Activated T-cell treated with anti-CD3 and anti-CD28 coated beads for 4 hours (primary cell): ENCODE measurements at regions not wholly inside any gene's neighbourhood (a gene's known extent, or its start where the extent isn't known, plus 50 kb on each side); places are given as distances from the start of the nearest gene placed in this dataset.

Experiments
- DNase-seq: peaks from one replicate; pipeline ENCODE4 v3.0.0-alpha.2; 2020

DNA sequence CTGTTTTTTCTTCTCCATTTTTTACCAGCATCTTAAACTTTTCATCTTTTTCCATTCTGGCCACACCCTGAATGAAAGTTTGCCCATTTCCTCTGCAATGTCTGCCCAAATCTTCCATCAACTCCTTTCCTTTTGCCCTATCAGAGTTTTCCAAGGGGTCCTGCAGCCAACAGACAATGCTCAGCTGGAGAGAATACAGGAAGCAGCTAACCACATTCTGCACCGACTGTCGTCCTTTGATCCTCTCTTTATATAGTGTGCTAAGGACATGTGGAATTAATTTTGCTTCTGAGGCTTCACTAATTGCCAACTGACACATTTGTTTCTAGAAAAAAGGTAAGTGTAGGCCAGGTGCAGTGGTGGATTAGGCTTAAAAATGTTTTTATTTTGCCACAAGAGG lies 50.5 kb upstream of the DLX2 start:
- DNase-seq = no peak

DNA sequence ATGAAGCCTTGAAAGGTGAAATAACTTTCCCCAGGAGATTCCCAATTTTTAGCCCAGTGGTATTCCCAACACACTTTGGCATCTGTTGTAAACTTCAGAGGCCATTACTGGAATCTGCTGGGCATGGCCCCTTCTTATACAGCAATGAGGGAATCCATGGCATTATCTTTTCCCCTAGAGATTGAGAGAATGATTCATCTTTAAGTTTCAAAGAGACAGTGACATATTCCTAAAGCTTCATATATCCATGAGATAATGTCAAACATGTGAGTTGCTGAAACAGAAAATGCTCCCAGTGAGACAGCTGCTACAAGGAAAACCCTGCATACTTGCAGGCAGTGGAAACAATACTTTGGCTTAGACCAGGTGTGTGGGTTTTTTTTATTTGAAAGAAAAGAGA lies 51.1 kb upstream of the DLX2 start:
- DNase-seq = no peak

DNA sequence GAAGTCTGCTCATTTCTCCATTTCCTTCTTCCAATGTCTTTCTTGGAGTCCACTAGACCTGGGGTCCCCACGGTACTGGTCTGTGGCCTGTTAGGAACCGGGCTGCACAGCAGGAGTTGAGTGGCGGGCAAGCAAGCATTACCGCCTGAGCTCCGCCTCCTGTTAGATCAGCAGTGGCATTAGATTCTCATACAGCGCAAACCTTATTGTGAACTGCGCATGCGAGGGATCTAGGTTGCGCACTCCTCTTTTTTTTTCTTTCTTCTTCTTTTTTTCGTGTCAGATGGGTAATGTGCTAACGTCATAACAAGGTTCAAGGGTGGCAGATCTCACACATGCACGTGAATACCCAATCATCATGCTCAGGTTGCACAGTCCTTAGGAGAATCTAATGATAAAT lies 53.1 kb upstream of the DLX2 start:
- no peak for DNase-seq

DNA sequence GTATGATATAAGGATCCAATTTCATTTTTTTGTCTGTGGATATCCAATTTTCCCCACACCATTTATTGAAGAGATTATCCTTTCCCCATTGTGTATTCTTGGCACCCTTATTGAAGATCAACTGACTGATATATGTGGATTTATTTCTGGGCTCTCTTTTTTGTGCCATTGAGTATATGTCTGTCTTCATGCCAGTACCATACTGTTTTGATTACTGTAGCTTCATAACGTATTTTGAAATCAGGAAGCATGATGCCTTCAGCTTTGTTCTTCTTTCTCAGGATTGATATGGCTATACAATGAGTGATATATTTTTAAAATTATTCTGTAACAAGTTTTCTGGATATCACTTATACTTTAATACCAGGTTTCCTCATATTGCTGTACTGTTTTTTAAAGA lies 58.1 kb upstream of the DLX2 start:
- DNase-seq = no peak

DNA sequence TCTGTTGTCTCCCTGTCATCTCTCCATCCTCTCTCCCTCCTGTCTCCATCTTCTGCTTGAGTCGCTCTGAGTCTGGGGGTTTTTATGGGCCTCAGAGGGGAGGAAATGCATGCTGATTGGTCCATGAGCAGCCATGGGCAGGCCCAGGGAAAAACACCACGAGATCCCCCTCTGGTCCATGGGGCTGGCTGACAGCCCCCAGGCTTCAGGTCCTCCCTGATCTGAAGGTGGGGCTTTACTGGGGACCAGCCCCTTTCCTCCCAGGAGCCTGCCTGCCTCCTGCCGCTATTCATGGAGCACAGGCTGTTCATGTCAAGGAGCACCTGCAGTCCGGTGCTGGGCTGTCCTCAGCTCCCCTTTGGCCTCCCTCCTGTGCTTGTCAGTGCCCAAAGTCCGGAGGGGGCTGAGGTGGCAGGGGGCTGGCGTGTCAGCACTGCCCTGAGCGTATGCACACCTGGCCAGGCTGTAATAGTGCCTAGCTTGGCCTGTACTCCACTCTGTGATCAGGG lies 59.6 kb upstream of the DLX2 start:
- DNase-seq = no peak

DNA sequence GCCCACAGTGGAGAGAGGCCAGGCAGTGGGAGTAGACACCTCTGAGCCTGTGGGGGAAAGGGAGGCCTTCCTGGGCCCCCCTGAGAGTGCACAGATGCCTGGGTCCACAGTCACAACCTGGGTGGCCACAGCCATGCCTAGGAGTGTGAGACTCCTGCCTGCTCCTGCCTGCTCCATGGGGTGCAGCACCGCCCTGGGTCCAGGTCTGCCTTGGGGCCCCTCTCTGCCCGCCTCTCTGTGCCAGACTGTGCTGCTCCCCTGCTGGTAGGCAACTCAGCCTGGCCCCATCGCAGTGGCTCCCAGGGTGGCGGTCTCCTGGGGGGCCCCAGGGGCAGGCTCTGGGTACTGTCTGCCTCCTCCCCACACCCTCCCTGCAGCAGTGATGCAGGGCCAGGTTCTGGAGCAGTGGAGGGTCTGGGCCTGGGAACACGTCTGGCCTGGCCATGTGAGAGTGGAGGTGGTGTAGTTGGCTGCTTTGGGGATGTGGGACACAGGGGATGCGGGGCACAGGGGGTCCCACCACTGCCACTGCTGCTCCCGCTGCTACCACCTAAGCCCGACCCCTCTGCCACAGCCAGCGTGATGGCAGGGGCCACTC lies 60.1 kb upstream of the DLX2 start:
- DNase-seq = no peak

DNA sequence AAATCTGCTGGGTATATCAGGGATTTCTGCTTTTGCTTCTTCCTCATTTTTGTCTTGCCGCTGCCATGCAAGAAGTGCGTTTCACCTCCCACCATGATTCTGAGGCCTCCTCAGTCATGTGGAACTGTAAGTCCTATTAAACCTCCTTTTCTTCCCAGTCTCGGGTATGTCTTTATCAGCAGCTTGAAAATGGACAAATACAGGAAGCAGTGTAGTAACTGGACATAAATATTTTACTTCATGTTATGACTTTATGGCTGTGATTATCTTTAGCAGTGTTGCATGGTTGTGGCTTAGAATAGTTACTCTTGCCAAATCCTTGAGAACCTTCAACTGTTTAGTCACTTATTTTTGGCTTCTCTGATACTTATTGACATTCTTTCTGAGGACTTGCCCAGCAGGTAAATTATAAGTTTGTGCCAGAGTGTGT lies 66.2 kb upstream of the DLX2 start:
- no peak for DNase-seq

DNA sequence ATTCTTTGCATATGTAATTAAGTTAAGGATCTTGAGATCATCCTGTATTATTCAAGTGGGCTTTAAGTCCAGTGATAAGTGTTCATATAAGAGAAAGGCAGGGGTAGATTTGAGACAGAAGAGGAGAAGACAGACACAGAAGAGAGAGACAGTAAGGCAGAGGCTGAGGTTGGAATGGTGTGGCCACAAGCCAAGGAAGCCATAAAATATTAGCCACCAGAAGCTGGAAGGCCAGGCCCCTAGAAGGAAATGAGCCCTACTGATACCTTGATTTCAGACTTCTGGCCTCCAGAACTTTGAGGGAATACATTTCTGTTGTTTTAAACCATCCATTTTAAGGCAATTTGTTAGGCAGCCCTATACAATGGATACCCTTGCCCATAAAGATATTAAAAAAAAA lies 66.9 kb upstream of the DLX2 start:
- DNase-seq = no peak

DNA sequence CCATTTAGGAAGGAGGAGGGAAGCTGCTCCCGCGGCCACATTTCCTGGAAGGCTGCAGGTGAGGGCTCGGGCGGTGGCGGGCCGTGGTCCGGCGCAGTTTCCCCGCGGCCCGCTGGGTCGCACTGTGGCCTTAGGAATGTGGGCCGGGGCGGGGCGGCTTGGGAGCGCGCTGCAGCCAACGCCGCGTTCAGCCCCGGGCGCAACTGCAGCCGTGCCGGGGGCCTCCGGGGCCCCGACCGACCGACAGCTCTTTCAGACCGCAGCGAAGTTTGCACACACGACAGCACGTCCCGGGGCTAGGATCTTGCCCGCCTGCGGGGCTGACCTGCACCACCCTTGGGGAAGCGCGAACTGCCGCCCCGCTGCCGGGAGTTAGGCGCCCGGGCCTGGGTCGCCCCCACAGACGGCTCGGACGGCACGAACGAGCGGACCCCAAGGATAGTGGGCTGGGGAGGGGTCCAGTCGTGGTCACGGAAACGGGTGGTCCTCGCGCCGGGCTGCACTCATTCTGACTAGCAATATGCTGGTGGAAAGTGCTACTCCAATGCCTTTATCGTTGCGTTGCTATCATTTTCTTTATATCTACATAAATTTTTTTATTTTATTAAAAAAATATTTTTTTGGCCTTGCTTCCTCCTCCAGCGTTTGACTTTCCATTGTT lies 69.9 kb upstream of the DLX2 start:
- peak; percentile 47 for DNase-seq

DNA sequence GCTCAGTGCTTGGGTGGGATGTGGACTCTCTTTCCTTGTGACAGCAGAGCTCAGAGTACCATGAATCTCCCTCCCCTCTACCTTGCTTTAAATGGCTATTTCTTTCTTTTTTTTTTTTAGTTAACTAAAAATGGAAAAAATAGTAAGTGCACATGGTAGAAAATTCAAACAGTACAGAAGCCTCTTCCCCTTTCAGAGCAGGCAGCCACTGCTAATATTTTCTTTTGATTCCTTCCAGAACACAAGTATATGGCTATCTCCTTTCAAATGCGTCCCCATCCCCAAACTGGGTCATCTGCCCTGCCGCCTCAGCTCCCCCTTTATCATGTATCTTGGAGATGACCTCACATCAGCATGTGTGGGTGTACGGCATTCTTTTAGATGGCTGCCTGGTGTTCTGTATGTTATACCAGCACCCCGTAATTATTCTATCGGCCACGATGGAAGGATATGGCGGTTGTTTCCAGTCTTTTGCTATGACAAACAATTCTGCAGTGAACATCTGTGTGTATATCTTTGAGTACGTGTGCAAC lies 70.5 kb upstream of the DLX2 start:
- no peak for DNase-seq

DNA sequence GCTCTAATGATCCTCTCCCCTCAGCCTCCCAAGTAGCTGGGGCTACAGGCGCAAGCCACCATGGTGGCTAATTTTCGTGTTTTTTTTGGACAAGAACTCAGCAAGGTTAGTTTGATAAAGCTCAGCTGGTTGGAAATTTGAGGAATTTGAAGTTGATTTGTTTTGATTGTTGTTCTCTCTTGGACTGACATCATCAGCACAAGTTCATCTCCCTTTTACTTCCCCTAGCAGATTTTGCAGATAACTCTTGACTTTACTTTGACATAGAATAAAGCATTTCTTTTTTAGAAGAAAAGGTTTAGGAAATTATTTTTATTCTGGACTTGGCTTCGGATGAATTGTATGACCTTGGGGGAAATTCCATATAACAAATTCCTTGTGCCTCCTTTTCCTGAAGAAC lies 74.9 kb upstream of the DLX2 start:
- DNase-seq = no peak

DNA sequence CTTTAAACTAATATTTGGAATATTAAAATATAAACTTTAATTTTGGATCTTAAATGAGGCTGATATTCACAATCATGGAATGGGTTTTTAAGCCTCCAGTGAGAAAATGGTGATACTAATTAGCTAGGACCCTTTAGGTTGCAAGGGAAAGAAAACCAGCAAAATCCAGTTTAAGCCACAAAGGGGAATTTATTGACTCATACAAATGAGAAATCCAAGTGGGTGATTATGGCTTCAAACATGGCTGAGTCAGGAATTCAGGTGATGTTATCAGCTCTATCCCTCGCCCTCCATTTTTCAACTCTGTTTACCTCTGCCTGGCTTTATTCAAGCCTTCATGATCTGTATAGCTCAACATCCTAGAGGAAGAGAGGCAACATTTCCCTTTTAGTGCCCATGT lies 75.3 kb upstream of the DLX2 start:
- no peak for DNase-seq

DNA sequence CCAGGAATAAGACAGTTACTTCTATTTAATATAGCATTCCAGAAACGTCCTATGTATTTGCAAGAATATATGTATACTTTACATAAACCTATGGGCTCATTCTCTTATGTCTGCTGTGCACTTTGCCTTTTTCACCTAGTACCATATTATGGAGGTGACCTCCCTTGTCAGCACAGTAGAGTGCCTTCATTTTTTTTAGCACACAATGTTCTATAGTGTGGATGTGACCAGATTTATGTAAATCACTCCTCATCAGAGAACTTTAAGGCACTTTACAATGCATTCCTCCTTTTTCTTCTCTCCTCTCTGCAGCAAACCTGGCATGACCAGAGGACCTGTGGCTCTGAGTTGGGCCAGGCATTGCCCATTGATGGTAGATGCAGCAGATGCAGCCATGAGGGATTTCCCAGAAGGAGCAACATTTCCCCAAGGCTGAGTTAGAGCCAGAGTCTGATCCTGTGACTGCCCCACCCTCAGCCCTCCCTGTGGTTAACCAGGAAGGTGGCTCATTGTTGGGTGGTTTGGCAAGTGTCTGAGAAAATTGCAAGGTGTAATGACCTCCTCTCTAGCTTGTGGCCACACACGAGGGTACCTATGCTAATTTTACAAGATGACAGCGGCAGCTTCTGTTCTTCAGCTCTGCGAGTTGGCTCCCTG lies 76.5 kb upstream of the DLX2 start:
- no peak for DNase-seq

DNA sequence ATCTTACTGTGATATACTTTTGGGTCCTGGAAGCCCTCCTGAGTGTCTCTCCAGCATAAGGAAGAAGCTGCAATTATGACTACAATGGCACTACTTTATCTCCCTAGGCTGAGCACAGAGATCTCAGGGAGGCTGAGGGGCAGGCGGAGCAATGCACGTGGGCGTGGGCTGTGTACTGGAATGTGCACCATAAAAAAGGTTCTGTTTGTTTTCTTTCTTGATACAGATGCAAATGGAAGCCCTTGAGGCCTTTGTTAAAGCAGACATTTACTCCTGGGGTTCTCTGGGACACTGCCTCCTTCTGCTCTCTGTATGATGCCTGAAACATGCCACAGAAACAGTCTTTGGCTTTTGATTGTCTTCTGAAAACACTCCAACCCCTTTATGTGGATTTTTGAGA lies 79.1 kb upstream of the DLX2 start:
- no peak for DNase-seq

DNA sequence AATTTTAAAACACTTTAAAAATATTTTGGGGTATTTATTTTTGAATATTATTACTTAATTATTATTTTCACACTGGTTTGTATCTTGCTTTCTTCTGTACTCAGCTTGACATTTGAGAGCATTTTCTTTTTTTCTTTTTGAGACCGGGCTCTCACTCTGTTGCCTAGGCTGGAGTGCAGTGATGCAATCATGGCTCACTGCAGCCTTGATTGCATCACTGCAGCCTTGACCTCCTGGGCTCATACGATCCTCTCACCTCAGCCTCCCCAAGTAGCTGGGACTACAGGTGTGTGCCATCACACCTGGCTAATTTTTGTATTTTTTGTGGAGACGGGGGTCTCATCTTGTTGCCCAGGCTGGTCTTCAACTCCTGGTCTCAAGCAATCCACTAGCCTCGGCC lies 79.9 kb upstream of the DLX2 start:
- DNase-seq = no peak

DNA sequence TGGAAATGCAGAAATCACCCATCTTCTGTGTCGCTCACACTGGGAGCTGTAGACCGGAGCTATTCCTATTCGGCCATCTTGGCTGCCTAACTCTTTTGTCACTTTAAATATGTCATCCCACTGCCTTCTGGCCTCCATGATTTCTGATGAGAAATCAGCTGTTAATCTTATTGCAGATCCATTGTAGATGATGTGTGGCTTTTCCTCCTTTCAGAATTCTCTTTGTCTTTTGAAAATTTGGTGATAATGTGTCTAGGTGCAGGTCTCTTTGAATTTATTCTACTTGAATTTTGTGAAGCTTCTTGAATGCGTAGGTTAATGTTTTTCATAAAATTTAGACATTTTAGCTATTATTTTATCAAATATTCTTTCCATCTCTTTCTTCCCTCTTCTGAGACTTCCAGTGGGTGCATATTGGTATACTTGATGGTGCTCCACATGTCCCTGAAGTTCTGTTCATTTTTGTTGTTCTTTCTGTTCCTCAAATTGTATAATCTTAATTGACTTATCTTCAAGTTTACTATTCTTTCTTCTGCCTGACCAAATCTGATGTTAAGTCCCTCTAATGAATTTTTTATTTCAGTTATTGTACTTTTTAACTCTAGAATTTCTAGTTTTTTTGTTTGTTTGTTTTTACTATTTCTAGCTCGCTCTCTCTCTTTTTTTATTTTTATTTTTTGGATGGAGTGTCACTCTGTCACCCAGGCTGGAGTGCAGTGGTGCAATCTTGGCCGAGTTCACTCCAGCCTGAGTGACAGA lies 90.8 kb upstream of the DLX2 start:
- DNase-seq = no peak

DNA sequence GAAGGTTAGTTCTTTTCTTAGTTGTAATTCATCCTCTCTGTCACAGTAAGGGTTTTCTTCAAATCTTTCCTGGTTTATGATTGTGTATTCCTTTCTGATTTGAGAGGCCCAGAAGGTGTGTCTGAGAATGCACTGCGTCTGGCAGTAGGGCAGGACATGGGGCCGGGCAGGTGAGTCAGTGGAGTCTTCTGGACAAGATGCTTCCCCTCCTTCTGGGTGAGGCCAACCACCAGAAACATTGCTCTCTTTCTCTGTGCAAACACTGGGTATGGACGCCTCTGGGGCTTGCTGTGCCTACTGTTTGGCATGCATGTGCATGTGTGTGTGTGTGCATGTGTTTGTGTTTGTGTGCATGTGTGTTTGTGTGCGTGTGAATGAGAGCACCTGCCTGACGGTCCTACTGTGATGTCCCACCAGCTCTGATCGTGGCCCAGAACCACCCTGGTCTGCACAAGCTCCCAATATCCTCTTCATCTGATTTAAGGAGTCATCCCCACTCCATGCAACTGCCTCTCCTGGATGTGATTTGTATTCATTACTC lies 93.2 kb upstream of the DLX2 start:
- DNase-seq = no peak

DNA sequence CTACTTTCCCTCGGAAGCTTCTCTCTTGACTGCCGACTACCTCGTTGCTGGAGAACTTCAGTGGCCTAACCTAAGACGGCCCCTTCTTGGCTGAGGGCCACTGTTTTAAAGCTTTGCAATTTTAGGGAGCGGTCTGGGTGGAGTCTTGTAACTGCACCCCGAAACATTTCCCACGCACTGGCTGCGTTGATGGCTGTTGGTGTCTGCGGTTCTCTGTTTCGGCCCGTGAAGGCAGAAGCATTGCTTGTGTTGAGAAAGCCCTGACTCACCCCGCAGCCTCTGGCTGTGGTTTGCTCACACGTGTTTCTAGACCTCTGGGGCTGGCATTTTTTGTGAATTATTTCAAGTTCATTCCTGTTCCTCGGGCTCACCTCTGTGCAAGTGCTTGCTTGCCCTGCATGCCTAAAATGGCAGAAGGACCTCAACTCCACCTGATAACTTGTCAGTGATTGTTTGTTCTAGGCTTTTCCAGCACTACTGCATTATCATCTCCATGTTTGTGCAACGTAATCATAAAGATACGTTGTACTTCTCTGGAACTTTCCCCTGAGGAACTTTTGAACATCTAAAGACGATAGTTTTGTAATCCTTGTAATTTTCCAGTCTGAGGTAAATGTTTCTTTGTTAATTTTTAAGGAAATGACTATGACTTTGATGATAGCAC lies 94.2 kb upstream of the DLX2 start:
- DNase-seq = no peak

DNA sequence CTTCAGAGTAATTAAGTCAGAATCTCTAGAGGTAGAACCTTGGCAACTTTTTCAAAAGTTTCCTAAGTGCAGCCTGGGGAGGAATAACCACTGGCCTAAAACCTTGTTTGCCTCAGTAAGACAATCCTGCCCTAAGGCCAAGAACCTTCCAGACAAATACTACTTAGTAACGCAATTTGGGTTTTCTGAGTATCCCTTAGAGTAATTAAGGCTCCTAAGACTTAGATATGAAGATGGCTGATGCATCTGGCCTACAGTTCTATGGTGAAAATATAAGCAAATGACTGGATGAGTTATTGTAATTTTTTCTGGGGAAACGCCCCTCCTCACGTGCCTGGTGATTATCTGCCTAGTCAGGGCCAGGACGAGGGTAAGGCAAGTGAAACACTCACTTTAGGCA lies 95.7 kb upstream of the DLX2 start:
- no peak for DNase-seq

DNA sequence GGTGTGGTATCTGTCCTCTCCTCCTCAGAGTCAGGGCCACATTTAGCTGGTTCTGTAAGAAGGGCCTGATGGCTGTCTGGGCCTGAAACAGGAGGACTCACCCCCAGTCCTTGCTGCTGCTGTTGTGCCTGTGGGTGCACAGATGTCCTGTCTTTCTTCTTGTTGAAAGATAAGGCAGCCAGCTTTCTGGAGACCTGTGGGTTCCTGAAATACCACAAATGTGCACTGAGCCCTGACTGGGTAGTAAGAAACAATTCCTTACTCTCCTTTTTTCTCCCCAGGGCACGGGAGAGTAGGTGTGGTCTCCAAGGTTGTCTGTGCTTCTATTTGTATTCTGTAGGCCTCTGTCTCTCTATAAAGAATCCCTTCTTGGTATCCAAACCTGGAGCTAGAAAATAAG lies 96.2 kb upstream of the DLX2 start:
- DNase-seq = no peak

DNA sequence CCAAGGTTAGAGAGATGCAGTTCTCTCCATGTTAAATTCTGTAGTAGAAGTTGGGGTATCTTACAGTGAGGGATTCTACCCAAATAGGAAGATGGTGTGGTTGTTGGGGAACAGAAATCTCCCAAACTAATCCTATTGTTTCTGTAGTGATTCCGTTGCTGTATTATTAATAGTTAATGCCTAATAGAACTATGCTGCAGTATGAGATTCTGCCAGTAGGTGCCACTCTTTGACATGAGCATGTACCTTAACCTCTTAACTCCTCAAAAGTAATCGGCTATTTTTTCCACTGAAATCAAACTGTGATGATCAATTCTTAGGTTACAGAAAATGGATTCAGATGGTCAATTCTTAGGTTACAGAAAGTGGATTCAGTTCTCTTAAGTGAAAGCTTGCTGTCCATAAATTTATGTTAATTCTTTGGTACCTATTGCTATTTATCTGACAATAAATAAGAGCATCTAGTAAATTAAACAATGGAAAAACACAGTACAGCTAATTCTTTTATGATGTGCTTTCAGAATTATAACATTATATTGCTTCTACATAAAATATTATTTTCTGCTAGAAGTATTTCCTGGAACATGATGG lies 97.9 kb upstream of the DLX2 start:
- no peak for DNase-seq

DNA sequence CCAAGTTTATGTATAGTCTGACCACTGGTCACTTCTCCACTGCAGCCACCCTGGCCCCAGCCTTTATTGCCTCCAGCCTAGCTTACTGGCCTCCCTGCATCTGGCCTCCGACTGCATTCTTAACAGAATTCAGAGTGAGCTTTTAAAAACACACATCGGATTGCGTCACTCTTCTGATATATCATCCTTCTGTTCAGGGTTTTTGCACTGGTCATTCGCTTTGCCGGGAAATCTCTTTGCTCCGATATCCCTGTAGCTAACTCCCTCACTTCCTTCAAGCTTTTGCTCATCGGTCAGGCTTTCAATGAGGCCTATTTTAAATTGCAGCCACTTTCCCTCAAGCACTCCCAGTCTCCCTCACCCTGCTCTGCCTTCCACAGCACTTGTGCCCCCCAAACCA lies 101.6 kb upstream of the DLX2 start:
- no peak for DNase-seq
